Activated CD8-positive, alpha-beta memory T cell treated with anti-CD3 and anti-CD28 coated beads, Interleukin-2, amount 50 U/mL, for 48 hours (primary cell): ENCODE measurements at regions not wholly inside any gene's neighbourhood (a gene's known extent, or its start where the extent isn't known, plus 50 kb on each side); places are given as distances from the start of the nearest gene placed in this dataset.

Experiments used
- DNase-seq: peaks from one replicate; pipeline ENCODE4 v3.0.0-alpha.2; 2020

DNA sequence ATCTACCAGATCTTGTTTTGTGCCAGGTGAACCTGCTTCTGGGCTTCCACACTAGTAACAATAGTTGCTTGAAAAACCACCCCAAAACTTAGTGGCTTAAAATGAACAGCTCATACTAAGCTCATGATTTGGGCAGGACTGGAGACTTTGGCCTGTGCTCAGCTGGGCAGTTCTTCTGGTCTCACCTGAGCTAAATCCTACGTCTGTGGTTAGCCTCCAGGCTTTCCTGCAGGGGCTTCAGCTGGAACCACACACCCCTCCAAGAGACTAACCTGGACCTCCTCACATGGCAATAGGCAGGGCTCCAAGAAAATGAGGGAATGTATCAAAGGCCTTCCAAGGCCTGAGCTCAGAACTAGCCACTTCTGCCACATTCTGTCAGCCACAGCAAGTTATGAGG is 144.1 kb downstream of the CD8B2 start:
- DNase-seq = no peak

DNA sequence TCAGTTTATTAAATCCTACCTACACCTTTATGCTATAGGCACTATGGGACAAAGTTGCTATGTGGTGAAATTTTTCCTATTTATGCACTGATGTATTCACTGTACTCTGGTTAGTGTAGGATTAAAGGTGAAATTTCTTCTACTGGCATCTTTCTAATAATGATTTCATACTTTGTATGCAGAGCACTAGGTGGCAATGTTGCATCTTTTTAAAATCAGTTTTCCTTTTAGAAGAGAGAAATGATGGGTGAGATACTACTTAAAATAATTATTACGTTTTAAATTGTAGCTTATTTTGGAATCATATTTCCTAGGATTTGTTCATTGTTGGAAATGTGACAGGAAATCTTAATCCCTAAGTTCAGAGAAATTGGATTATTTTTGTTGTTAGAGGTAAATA is 150.9 kb downstream of the CD8B2 start:
- no peak for DNase-seq

DNA sequence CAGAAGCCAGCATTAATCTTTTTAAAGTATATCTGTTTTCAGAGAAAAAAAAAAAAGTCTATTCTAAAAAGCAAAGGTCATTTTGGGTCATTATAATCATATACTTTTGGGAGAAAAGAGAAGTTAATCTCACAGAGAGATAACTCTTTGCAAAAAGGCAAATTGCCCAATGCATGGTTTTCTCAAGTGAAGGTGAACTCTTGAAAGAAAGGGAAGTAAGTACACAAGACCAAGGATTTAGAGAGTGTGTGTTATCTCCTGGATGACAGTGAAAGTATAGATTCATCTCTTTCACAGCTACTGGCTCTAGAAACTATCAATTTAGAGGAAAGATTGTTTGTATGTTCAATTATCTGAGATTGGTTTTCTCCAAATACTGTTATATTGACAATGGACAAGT is 151.4 kb downstream of the CD8B2 start:
- DNase-seq = no peak

DNA sequence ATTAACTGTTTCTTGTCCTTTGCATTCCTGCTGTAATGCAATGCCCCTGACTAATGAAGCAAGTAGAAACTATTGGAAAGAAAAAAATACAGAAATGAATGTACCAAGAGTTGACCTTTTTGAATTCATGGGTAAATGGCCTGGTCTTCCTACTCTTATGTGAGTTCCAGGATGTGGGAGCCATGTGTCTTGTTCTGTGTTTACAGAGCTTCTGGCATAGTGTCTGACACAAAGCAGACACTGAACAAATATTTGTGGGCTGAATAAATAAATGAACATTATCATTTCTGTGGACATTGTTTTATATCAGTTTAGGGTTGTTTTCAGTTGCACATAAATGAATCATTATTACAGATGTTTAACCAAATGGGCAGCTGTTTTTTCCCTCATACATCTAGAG is 155.5 kb downstream of the CD8B2 start:
- no peak for DNase-seq

DNA sequence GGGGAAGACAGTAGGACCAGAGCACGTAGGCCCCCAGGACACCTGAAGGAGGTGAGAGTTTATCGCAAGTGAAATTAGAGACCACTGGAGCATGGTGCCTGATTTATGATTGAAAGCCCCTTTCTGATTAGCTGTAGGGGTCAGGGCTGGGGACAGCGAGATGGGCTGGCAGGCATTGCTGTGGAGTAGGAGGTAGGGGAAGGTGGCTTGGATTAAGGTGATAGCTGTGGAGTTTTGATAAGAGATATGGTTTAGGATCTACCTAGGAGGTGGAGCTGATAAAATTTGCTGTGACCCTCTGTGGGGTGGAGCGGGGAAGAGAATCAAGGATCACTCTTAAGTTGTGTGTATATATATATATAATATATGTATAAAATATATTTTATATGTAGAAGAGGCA is 157.5 kb downstream of the CD8B2 start:
- no peak for DNase-seq

DNA sequence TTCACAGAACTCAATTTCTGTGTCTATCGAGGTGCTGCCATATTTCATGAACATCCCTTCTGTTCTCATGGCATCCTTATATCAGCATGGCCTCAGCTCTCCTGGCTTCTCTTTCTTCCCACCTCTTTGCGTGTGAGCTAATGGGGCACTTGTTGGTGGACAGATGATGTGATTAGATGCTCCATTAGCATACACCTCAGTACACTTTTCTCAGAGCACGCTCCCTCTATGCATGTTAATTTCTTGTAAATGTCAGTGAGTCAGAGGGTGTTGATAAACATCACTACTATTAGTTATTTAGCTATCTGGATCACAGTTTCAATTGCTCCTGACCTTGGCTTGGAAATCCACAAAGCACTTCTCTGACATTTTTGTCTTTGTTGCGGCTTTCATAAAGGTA is 159.4 kb downstream of the CD8B2 start:
- no peak for DNase-seq

DNA sequence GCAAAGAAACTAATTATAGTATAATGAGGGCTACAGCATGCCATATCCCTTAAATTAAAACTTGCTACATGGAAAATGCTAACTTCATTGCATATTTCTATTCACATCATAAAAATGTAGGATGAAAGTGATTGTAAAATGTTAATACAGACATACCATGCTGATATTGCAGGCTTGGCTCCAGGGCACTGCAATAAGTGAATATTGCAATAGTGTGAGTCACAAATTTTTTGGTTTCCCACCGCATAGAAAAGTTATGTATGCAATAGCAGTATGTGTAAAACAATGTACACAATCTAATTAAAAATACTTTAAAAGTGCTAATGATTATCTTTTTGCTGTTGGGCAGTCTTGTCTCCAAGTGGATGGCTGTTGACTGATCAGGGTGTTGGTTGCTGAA is 162.1 kb downstream of the CD8B2 start:
- DNase-seq = no peak

DNA sequence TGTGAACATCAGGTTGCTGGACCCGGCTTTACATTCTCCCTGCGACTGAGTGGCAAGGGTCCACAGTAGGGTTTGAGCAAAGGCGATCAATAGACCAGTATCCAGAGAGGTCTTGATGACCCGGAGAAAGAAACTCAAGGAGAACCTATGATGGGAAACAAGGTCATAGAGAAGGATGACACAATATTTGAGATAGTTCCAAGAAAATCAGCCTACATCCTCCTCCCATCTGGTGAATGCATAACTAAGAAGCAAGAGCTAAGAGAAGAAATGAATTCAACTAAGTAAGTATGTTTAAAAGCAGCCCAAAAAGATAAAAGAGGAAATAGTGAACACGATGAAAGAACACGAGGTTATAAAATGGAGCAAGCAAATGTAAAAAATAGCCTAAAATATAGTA is 166.3 kb downstream of the CD8B2 start:
- DNase-seq = no peak

DNA sequence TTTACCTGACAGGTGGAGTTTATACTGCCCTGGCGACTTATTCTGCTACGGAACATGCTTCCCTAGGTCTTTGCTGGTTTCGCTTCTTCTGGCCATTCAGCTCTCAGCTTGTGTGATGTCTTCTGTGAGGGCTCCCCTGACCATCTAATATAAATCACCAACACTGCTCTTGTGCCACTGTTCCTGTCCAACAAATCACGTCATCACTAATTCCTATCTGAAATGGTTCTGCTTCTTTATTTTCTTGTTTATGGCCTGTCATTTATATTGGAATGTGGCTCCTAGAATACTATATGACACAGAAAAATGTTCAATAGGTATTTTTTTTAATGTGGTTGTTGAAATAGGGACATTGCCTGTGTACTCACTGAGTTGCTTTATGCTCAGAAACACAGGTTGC is 171.5 kb downstream of the CD8B2 start:
- DNase-seq = no peak

DNA sequence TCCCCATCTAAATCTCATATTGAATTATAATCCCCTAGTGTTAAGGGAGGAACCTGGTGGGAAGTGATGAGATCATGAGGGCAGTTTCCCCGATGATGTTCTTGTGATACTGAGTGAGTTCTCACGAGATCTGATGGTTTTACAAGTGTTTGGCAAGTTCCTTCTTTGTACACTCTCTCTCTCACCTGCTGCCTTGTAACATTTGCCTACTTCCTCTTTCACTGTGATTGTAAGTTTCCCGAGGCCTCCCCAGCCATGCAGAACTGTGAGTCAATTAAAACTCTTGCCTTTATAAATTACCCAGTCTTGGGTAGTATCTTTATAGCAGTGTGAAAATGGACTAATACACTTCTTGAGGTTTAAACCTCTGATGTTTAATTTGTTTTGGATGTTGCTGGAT is 177.5 kb downstream of the CD8B2 start:
- DNase-seq = no peak

DNA sequence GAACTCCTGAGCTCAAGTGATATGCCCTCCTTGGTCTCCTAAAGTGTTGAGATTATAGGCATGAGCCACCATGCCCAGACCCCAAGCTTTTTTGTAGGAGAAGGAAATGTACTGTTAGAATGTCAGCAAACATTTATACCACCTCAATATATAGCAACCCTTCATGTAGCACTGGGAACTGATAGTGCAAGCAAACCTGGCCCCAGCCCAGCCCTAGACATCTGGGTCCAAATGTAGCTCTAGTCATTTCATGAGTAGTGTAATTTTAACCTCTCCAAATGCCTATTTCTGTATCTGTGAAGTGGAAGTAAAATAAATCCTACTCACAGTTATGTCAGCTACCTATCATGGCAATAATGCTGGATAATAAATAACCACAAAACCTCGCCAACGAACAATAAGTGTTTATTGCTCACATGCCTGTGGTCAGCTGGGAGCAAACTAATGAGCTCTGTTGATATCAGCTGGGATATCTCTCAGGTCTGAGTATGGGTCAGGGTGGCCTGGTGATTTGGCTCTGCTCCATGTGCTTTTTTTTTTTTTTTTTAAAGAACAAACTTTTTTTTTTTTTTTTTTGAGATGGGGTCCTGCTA is 180.4 kb downstream of the CD8B2 start:
- DNase-seq = no peak

DNA sequence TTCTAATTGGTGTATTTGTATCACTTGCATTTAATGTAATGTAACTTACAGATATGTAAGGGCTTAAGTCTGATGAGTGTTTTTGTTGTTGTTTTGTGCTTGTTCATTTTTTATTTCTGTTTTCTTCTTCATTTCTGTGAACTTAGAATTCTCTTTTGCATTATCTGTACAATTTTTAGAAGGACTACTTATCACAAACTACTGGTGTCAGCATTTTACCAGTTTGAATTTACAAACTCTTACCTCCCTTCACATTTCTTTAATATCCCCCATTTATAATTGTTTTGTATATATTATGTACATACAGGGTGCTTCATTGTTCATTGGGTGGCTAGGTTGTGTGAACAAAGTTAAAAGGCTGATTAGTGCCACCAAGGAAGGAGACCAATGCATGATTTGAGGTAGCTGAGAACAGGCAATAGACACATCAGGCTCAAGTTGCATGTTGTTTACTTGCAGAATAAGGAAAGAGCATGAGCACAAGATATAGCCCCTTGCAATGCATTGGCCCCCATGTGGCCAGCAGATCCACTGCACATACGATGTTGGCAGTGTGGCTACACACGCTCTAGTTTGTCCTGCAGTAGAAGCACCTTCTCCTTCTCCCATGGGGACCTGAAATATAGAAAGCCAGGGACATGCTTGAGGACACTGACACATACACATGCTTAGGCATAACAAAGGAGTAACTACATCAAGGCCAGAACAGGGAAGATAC is 198.2 kb downstream of the CD8B2 start:
- DNase-seq = no peak

DNA sequence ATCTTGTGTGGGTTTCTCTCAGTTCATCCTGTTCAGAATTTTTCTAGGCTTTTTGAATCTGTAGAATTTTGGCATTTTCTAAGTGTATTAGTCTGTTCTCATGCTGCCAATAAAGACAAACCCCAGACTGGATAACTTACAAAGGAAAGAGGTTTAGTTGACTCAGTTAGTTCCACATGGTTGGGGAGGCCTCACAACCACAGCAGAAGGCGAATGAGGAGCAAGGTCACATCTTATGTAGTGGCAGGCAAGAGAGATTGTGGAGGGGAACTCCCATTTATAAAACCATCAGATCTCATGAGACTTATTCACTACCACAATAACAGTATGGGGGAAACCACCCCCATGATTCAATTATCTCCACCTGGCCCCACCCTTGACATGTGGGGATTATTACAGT is 199.2 kb downstream of the ST6GAL2 start:
- DNase-seq = no peak

DNA sequence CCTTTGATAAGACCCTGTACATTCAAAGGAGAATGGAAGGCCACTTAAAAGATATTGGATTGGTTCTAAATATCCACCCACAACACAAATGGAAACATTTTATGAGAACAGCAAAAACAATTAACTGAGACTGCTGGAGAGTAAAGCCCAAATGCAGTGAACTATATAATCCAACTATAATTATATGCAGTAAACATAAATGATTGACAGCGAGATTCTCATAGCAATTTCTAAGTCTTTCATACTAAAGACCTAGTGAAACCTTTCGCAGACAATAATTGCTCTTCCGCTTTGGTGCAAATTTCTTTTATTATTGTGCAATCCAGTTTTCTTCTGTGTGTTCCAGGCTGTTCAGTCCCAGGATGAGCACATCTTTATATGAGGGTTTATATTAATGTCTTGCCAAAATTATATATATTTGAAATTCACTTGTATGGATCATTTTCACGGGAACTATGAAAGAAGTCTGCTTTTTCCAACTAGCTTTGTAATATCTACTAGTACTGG is 190.9 kb downstream of the ST6GAL2 start:
- no peak for DNase-seq

DNA sequence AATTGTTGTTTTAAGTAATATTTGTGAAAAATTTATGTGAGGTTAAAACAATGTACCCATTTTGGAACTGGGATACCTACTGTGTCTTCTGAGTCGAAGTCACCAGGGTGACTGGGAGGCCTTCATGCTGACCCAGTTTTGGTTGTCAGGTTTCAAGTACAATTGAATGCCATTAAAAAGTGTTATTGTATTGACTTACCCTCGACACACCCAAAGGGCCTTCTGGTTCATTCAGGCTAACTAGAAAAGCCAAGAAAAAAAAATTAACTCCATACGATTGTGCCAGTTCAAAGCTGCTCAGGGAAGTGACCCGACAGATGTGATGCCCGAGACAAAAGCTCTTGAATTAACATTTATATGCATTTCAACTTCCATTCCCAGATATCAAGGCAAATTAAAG is 190.0 kb downstream of the ST6GAL2 start:
- no peak for DNase-seq

DNA sequence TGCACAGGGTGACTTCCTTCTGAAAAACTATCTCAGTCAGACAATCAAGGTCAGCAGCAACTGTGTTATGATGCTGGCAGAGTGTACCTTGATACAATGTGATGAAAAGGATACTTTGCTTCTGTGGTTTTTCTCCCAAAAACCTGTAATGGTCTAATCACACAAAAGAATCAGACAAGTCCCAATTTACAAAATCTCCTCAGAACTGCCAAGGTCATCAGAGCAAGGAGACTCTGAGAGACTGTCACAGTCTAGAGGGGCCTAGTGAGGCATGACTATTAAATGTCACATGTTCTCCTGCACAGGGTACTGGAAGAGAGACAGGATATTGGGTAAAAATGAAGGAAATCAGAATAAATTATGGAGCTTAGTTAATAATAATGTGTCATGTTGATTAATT is 185.4 kb downstream of the ST6GAL2 start:
- no peak for DNase-seq

DNA sequence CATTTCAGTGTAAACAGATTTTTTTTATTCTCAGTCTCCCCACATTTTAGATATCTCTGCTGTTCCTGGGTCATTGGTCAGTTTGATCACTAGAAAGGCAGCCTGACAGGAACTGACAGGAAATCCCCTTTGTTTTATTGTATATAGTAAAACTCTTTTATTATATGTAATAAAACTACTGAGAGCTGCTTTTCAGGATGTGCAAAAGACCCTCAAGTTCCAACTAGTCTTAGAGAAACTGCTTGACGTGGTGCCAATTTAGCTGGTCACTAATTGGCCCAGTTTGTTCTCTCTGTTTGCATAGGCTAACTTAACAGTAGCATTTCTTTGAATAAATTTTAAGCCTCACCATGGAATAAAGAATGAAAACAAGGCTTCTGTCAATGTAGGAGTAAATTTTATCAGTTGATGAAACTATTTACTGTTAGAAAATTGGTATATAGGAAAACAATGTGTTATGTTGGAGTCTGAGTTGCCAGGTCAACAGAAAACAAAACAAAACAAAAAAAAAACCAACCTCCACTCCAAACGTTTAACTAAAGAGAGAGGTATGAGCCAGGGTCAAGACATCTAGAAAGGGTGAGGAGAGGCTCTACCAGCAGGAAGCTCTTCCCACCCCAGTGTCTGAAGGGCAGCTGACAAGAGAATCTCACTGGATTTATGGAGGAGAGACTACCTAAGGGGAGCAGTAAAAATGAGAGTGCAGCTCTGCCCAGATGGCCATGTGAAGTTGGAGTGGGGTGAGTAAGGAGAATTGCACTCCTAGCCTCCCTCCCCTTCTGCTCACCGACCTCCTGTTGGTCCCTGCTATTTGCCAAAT is 184.6 kb downstream of the ST6GAL2 start:
- no peak for DNase-seq

DNA sequence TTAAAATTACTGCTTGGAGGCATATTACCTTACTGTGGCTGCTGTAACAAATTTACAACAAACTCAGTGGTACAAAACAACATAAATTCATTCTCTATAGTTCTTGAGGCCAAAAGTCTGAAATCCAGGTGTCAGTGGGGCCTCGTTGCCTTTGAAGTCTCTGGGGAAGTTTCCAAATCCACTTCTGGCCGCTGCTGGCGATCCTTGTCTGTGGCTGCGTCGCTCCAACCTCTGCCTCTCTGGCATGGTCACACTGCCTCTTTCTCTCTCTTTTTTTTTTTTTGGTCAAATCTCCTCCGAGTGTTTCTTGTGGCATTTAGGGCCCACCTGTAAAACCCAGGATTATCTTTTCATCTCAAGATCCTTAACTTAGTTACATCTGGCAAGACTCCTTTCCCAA is 182.8 kb downstream of the ST6GAL2 start:
- DNase-seq = no peak

DNA sequence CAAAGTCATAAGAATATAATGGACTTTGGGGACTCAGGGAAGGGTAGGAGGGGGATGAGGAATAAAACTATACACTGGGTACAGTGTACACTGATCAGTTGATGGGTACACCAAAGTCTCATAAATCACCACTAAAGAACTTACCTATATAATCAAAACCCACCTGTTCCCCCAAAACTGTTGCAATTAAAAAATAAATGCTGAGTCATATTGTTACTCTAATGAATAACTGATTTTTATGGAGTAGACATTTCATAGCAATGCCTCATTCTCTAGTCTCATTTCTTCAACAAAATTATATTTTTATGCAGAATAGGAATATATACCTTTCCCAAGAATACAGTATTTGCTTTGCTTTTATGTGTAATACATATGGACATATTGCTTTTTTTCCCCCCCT is 181.2 kb downstream of the ST6GAL2 start:
- DNase-seq = no peak

DNA sequence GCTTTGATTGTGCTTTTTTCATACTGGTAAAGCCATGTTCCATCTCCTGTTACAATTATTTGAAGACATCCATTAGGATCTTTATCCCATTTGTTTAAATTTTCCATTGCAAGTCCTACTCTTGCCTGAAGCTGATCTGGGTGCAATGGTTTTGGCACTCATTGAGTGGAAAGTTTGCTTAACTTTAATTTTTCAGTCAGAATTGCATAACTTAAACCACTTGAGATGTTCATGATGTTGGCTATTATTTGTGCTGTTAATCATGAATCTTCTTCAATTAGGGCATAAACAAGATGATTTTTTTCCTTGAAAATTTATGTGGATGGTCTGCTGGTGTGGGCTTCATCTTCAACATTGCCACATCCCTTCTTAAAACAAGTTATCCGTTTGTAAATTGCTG is 180.1 kb downstream of the ST6GAL2 start:
- no peak for DNase-seq

DNA sequence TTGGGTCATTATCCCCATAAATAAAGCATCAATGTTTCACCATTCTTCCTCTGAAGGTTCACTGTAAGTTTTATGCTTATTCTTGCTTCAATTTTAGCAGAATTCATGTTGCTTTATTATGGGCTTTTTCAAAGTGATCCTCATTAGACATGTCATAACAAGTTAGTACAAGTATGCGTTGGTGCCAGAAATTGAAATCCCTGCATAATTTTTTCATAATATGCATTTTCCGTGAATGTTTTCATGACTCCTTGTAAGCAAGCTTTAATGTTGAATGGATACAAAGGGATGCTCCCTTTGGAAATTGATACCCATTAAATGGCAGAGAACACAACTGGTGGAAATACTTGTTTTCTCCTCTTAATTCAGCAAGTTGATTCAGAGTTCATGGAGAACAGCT is 179.7 kb downstream of the ST6GAL2 start:
- DNase-seq = no peak

DNA sequence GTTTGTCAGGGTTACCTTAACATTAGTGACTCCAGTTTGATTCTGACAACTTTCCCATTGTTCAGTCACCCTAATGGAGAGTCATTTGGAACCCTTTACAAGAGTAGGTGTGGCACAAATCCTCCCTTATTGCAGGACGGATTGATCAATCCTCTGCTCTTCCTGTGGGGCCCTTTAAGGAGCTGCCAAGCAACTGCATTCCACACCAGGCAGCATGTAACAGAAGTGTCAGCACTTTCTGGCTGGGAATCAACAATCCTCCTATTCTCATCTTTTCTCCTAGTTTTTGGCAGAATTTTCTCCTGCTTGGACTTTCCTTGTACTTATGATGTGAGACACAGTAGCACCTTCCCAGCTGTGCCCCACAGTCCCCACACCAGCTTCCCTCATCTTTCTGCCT is 177.8 kb downstream of the ST6GAL2 start:
- no peak for DNase-seq

DNA sequence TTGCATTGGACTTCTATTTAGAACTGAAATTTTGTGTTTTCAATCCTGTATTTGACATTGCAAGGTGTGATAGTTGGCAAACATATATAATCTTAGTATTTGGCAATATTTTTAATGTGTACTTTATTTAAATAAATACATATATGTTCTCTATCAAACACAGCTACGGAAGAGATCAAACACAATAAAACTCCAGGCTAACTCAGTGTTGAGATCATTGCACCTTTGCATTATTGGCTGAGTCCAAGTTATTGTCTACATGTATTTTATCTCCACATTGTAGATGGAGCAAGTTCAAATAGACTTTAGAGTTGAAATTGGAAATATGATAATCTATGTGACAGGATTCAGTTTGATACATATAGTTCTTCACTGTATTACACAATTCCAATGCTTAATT is 176.7 kb downstream of the ST6GAL2 start:
- DNase-seq = no peak

DNA sequence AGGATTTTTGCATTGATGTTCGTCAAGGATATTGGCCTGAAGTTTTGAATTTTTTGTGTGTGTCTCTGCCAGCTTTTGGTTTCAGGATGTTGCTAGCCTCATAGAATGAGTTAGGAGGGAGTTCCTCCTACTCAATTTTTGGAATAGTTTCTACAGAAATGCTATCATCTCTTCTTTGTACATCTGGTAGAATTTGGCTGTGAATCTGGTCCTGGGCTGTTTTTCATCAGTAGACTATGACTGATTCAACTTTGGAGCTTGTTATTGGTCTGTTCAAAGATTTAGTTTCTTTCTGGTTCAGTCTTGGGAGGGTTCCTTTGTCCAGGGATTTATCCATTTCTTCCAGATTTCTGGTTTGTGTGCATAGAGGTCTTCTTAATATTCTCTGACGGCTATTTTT is 166.7 kb downstream of the ST6GAL2 start:
- no peak for DNase-seq
